Forelimb muscle (tissue), 1 donor: ENCODE measurements at regions not wholly inside any gene's neighbourhood (a gene's known extent, or its start where the extent isn't known, plus 50 kb on each side); places are given as distances from the start of the nearest gene placed in this dataset.
A peak's percentile ranks its signal among the peaks of the same experiment; 100 is the strongest.

ENCODE experiments used
- DNase-seq: peaks from one replicate; pipeline ENCODE4 v3.0.0-alpha.2; 2013; ENCODE audit warnings: low read depth

DNA sequence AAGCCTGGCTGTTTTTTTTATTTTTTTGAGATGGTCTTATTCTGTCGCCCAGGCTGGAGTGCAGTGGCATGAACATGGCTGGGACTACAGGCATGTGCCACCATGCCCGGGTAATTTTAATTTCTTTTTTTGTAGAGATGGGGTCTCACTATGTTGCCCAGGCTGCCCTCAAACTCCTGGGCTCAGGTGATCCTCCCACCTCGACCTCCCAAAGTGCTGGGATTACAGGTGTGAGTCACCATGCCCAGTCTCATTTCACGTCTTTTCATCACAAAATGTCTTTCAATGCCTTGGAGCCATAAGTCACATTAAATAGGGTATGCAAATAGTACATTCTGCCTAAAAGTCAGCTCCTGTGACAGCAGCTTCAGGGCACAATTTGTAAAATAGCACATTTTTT is 52.8 kb downstream of the SOX2 start:
- no peak for DNase-seq

DNA sequence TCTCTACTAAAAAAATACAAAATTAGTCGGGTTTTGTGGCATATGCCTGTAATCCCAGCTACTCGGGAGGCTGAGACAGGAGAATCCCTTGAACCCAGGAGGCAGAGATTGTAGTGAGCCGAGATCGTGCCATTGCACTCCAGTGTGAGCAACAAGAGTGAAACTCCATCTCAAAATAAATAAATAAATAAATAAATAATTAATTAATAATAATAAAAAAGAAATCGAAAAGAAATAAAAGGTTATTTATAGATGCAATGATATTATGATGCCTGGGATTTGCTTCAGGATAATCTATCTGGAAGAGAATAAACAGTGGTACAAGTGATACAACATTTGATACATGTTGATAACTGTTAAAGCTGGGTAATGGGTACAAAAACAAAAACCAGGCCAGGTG is 58.6 kb downstream of the SOX2 start:
- no peak for DNase-seq

DNA sequence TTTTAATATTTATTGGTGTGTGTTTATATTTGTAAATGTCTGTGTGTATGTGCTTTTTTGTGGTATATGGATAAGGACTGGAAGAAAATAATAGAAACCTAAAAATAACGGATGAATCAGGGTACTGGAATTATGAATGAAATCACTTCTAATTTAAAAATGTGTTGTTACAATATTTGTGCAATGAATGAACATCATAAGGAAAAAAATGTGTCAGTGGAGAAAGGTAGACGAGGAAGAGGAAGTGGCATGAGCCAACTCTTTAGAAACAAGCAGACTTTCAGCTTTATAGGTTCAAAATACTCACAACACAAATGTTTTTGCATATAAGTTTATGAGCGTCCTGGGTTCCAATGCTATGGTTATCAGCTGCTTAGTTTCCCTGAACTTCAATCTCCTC is 59.4 kb downstream of the SOX2 start:
- no peak for DNase-seq

DNA sequence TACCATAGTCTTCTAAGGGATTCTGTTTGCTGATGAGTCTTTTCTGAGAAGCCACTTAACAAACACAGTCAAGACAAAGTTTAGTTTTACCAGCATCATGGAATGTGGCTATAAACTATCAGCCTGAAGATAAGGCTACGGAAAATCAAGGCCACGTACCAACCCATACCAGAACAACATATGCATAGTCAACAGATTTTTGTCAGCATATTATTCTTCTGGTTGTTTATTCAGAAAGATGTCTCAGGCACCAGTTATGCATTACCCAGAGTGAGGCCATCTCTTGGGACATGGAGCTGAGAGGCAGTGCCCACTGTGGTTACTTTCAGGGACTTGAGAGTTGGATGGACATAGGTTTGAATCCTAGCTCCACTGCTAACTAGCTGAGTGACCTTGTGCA is 60.4 kb downstream of the SOX2 start:
- DNase-seq = no peak

DNA sequence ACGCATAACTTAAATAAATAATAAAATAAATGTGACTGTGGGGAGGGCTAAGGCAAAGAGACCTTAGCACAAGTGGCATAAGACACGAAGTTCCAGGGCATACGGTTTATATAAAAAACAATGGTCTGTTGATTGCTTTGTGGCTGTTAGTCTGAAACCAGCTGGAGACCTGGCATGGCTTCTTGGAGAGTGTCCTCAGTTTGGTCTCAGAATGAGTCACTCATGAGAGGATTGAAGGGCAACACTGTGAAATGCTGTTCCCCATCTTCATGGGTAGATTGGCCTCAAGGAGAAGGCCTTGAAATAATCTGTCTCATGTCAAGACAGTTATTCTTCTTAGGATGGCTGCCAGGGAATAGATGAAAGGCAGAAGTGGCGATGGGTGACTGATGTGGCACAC is 62.2 kb downstream of the SOX2 start:
- DNase-seq = no peak

DNA sequence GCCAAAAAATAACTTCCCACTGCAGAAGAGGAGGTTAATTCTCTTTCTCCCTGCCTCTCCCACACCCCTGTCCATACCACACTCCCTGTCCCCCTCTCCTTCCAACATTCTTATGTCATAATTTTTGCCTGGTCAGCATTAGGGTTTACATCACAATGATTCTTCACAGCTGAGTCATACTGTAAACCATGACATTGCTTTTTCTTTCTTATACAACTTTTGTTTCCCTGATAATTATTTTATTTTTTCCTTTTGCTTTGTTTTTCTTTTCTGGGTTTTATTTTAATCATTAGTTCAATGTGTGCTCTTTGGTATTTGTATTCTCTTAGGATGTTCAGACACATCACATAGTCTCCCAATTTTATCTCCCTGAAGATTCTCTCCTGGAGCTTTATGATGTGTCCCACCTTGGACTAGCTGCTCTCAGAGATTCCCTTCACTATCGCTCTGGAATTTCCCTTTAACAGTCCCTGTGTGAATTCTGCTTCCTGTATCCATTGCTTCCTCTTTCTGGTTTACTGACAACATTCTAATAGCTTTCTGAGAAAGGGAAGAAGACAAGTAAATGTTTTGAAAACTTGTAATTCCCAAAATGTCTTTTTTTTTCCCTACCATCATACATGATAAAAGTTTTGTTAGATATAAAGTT is 70.7 kb downstream of the SOX2 start:
- no peak for DNase-seq

DNA sequence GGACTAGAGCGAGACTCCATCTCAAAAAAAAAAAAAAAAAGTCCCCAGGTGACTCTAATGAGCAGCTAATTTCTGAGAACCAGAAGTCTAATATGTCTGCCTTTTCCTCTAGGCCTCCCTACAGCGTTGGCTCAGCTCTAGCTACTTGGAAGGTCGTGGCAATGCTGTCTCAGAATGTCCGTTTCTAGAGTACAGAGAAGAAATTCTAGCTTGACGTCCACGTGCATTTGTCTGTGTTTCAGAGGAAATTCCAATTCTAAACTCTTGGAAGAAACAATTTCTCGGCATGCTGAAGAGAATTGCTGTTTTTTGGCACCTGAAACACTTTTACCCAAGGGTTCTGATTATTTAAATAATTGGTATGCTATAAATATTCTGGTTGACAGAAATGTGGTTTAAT is 78.8 kb downstream of the SOX2 start:
- DNase-seq = peak; percentile 50

DNA sequence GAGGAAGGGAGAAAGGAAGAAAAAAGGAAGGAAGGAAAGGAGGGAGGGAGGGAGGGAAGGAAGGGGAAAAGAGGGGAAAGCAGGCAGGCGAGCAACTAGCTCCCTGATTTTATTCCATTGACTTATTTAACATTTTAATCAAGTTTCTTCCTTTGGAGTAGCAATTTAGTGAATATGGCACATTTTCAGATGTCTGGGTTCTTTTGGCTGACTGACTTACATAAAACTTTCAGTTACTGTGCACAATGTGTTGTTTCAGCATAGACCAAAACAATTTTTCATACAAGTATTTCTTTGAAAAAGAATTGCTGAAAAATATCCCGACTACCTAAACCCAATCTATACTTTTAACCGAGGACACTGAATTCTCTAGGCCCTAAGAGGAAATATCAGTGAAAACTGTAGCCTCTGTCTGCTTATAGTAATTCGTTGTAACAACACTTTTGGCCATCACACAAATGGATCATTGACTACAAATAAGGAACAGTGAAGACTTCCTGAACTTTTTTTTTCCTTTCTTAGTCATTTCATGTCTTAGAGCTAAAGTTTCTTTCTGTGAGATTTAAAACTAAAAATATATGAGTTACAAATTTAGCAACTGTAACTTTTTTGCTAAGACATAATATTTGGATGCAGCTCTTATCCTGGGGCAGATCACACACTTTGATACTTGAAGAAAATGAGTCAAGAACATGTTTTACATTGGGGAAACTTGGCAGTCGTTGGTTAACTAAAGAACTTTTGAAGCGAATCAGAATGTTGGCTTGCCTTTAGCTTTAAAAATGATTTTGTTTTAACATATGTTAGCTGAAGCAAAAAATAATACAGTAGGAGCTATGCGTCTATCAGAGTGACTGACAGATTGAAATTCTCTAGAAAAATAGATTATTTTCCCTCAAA is 79.6 kb downstream of the SOX2 start:
- peak; percentile 22 for DNase-seq

DNA sequence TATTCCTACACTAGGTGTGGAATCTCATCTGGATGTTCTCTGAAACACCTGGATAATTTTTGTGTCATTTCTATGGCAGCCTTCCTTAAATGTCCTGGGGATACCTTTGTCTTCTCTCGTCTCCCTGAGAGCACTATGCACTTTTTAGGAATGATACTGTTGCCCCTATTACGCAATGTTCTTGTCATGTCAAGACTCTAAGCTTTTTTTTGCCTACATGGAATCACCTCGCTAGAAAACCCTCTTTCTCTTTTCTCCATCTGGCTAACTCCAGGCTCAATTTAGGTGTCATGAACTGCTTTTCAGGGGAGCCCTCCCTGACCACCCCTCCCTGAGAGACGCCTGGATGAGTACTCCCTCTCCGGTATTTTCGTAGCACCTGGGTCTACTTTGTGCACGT is 81.3 kb downstream of the SOX2 start:
- no peak for DNase-seq

DNA sequence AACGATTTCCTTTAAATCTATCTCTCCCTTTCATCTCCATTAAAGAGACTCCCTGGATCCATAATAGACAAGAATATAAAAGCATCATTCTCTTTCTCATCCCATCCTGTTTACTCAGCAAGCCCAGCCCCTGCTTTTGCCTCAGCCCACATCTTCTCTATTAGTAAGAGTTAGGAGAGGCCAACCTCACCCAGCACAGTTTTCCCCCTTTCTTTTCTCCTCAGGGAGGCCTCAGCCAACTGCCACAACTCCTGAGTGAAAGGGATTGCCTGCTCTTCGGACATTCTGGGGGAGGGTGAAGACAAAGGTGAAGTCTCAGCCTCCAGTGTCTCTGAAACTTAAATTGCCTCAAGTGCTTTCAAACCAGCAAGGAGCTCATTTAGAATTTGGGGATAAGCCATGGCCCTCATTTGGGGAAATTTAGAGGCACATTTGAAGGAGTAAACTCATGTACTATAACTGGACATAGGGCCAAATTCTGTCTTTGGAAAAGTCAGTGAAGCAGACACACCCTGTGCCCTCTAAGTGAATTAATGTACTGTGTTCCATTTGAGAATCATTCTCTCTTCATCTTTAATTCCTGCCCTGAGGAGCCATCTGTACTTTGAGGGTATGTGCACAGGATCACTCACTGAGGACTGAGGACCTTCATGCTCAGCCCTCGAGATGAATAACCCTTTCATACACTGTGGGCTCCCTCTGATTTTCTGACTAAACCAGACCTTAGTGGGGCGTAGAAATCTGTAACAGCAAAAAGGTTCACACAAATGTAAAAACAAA is 82.5 kb downstream of the SOX2 start:
- DNase-seq = no peak

DNA sequence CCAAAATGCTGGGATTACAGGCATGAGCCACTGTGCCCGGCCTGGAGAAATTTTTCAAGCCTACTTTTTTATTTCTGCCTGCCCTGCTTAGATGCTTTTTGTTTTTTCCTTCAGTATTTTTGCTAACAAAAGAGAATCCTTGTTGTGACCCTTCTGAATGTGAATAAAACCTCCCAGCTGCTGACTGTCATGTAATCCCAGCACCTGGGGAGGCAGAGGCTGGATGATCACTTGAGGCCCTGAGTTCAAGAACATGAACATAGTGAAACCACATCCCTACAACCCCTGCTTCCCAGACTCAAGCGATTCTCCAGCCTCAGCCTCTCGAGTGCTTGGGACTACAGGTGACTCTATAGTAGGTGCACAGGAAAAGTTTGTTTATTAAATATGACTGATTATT is 84.9 kb downstream of the SOX2 start:
- no peak for DNase-seq

DNA sequence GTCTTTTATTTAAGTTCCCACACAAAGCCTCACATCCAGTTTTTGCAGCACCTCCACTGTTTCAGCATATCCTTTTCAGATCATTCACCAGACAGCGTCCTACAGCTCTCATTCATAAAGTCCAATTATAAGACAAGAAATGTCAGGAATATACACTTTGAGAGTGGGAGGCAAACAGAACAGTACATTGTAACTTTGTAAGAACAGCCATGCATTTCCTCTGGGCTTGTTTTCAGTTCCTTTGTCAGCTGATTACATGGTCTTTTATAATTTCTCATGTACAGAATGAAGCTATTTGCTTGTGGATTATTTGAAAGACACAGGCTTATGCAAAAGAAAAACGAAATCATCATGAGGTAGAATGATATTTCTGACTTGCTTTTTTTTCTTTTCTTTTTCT is 85.7 kb downstream of the SOX2 start:
- no peak for DNase-seq

DNA sequence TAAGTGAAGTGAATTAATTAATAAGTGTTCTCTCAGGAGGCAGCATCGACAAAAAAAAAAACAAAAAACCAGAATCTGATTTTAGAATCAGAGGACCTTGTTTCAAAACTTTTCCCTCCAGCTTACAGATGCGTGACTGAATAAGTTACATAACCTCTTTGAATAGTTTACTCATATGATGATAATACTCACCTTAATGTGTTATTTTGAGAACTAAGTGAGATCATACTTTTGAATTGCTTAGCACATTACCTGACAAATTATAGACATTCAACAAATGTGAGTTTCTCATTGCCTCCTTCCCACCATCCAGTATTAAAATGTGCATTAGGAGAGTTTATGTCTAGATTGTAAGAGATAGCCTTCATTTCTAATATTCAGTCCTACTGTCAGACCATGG is 94.0 kb downstream of the SOX2 start:
- DNase-seq = no peak

DNA sequence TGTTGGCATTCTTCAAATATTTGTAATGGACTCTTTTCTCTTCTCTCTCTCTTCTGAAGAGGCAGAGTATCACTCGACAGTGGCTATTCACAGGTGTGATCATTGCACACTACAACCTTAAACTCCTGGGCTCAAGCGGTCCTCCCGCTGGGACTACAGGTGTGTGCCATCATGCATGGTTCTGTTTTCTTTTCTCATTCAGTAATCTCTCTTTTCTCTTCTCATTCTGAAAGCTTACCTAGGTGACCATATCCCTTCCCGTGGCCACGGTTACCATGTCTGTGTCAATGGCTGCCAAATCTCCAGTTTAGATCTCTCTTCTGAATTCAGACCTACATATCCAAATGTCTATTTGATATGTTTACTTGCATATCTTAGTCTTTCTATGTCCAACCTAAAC is 96.3 kb downstream of the SOX2 start:
- no peak for DNase-seq

DNA sequence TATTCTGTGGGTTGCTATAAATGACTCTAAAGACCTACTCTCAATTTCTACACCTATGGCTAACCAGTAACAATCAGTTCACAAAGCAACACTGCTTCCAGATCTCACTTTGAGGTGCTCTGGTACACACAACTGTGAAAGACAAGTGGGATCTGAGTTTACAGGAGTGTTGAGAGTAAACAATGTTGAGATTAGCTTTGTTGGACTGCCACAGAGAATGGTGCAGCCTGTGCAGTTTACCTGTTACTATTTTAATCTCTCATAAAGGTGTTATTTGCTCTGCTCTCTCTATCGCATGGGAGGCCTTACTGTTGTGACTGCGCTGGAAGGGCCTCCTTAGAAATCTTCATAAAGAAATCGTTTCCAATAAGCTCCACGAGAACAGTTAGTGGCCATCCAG is 112.0 kb downstream of the SOX2 start:
- DNase-seq = no peak

DNA sequence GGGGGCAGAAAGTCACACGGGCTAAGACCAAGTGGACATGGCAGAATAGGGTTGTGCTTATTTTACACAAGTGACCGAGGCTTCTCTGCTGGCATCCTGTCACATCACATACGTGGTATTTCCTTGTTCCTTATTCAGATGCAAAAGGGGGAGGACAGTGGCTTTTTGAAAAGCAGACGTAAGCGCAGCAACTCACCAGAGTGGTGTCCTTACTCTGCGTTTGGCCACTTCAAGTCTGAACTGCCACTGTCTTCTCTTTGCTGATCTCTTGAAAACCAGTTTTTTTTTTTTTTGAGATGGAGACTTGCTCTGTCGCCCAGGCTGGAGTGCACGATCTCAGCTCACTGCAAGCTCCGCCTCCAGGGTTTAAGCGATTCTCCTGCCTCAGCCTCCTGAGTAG is 113.2 kb downstream of the SOX2 start:
- no peak for DNase-seq

DNA sequence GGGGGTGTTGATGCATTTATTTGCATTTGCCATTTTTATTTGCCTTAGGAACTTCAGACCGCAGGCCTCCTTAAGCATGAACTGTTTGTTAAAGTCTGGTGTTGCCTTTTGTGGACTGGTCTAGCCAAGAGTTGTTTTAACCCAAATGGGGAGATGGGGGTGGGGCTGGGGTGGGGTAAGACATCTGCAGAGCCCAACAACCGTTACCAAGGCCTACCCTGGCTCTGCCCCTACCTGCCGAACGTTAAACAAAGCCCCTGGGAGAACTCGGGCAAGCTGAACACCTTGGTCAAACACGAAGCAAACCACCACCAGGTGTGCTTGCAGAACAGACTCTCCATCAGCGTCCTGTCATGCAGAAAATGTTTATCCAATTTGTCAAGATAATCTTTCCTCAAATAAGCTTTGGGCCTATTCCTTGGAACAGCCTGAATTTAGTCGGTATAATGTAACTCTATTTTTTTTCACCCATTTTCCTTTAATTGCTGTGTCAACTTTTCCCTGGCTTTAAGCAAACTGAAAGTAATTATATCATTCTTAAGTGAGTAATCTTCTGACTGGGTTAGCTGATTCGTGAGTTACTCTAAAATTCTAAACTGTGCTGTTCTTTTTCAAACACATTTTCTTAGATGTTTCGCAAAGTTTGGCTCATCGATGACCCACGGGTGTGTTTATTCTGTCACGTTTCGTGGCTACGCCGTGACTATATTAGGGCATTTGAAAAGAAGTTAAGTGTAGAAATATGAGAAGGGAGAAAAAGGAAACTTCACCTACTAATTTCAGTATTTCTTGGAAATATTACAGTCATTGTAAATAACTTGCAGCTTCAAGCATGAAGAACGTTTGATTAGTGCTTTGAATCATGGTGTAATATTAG is 127.6 kb downstream of the SOX2 start:
- DNase-seq = no peak

DNA sequence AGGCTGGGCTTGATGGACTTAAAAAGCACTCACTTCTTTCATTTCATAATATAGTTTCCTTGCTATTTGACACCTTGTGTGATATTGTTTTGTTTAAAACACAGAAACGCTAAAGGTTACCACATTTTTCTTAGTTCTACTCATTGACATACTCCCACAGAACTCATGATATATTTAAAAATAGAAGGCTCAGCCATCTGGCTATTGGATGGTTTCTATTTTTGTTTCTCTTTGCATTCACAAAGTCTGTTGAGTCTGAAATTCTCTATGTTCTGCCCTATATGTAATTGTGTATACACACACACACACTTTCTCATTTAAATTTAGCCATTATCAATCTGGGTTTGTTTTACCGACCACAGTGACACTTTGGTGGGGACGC is 128.2 kb downstream of the SOX2 start:
- DNase-seq = no peak

DNA sequence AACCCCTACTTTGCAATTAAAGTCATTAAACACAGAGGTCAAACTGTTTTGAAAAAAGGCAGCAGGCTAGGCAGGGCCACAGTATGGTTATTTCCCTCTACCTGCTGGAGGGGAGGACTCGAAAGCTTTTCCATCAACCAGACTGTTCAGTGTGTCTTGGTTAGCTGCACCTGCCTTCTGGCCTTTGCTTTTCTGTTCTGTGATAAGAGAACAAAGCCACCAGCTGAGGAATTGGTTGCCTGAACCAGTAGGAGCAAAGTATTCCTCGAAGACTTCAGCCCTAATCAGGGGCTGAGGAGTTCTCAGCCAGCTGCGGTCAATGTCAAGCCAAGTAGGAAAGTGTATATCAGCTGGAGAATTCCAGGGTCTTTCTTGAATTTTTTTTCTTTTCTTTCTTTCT is 132.5 kb downstream of the SOX2 start:
- no peak for DNase-seq

DNA sequence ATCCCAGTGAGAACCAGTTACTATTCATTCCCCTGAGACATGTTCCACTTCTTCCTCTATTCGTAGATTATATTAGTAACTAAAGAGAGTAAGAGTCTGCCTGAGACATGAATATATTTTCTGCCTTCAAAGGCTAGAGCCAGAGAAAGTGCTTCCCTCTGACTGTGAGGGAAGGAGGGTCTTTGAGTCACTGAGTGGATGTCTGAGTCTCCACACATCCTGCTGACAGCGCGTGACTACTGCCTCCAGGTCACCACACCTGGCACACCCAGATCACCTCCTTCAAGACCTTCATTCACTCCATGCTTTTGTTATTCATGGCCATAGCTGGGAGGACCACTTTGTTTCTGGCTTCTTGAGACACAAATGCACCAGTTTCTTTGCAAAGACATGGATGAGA is 135.6 kb downstream of the SOX2 start:
- no peak for DNase-seq

DNA sequence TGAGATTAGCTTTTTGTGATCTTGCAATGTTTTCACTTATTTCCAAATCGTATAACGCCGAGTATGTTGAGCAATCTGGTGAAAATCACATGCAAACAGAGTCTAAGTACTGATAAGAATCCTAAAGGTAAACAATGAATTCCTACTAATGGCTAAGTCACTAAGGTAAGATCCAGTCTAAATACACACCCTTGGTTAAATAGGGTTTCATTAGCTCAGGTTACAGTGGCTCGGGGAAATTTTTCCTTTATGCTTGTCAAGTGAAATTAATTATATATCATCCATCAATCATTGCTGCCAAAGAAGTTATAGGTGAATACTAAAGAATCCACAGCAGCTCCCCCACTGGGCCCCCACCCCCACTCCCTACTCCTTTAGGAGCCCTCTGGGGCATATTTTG is 139.3 kb downstream of the SOX2 start:
- no peak for DNase-seq

DNA sequence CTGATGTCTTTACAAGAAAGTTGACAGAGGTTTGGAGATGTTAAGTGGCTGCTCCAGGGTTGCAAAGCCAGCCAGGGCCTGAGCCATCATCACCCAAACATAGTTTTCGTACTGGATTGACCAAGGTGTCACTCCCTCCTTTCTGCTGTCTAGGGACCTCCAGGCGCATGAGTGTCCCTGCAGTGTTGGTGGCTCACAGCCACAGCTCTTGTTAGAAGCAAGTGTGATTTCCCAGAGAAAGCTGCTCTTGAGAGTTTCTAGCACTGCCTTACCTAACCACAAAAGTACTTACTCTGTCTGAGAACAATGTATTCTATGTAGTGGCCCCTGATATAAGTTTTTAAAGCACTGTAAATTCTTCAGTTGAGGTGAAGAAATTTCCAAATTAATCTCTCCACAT is 144.1 kb downstream of the SOX2 start:
- no peak for DNase-seq
